ENCODE measurements at regions not wholly inside any gene's neighbourhood (a gene's known extent, or its start where the extent isn't known, plus 50 kb on each side); places are given as distances from the start of the nearest gene placed in this dataset.

DNA sequence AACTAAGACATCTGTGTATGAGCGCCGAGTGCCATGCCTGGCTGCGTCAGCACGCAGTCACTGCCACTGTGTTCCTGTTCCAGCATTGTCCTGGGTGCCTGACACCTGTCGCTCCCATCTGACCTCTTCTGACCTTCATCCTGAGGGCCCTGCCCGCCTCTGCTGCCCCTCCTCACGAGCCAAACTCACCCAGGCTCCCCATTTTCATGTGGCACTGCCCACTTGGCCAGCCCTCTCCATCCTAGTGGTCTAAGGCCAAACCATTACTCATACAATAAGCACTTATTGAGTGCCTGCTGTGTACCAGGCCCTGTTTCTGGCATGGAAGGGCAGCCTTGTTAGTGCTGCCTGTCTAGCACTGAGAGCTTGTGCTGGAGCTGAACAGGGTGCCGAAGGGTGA lies 77.2 kb upstream of the PCBD1 start:
- DNase-seq (no peak), ATAC-seq (no peak)
- Mint-ChIP-seq H3K9me3 (no peaks in the 10 kb centered on the region), H3K27ac (no peak overlapping the region), H3K4me1 (ENCODE audit: low read depth) (no peaks in the 10 kb centered on the region), H3K36me3 (ENCODE audit: low read depth) (no peaks in the 10 kb centered on the region), H3K27me3 (peaks cover 7% of the 10 kb centered on the region), H3K4me3 (no peak overlapping the region)
- TF ChIP-seq, protein P1, sequence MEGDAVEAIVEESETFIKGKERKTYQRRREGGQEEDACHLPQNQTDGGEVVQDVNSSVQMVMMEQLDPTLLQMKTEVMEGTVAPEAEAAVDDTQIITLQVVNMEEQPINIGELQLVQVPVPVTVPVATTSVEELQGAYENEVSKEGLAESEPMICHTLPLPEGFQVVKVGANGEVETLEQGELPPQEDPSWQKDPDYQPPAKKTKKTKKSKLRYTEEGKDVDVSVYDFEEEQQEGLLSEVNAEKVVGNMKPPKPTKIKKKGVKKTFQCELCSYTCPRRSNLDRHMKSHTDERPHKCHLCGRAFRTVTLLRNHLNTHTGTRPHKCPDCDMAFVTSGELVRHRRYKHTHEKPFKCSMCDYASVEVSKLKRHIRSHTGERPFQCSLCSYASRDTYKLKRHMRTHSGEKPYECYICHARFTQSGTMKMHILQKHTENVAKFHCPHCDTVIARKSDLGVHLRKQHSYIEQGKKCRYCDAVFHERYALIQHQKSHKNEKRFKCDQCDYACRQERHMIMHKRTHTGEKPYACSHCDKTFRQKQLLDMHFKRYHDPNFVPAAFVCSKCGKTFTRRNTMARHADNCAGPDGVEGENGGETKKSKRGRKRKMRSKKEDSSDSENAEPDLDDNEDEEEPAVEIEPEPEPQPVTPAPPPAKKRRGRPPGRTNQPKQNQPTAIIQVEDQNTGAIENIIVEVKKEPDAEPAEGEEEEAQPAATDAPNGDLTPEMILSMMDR (IDR thresholded peaks at IDR 0.05): no peak
- CTCF ChIA-PET: no interaction called here
- intact Hi-C loops (cut with micrococcal nuclease): no loop called here
- POLR2A ChIA-PET: no interaction called here

DNA sequence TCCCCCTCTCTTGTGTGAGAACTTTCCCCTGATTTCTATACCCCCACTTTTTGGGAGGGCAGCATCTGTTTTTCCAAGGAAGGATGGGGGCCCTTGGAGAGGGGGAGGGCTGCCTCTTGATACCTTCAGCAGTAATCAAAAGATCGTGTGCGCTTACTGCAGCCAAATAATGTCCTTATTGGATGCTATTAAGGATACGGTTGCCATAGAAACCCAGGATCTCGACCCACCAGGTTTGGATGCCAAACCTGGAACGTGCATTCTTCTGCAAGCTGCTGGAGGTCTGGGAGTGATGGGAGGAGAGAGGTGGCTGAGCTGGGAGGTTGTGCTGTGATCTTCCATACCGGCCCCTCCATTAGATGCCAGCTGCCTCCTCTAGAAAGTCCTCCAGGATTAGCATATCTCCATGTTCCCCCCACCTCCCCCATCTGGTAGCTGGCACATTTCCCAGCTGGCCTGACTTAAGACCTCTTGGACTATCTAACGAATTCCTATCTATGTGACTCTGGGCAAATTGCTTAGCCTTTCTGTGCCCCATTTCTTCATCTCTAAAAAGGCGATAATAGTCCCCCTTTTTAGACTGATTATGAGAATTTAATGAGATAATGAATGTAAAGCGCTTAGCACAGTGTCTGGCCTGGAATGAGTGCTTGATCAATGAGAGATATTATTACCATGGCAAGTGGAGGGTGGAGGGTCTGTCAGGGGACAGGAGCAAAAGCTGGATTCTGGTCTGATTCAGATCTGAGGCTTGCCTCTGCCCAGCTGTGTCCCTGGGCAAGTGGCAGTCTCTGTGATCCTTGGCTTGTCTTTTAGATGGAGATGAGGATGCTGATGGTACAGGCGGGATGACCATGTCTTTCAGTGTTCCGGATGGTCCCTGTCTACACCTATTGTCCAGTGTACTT lies 78.5 kb upstream of the PCBD1 start:
- ATAC-seq: no peak
- intact Hi-C loops (cut with micrococcal nuclease): no loop called here

DNA sequence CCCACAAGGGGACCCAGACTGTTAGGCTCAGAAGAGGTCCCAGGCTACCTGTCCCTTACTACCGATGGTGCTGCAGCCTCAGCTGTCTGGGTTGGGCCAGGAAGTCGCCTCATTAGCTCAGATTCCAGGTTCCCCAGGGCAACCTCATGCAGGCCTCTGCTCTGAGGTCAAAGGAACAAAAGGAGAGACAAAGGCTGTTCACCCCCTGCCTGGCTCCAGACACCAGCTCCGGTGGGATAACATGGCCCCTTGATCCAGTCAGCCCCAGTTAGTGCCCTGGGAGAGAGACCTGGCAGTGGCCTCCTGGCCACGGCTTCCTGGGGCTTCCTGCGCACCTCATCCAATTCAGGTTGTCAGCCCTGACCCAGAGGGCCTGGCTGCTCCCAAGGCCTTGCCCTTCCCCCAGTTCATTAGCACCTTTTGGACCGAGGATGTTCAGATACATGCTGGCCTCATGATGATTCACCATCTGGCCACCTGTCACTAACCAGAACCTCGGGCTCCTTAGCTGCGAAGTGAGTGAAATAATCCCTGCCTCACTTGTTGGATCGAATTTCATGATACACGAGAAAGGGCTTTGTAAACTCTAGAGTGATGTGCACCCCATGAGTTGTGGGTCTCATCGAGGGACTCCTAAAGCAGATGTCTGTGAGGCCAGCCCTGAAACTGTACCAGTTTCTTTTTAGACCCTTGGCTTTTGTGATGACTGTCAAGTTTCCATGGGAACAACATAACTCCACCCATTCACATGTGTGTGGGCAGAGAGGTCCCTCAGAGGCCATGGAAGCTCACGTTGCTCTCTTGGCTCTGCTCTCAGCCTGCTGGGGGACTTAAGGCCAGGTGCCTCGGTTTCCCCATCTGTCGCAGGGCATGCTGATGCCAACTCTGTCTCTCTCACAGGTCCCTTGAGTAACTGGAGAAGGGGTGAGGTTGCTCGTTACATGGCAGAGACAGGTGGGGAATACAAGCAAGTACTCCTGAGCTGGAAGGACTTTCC lies 79.5 kb upstream of the PCBD1 start:
- Mint-ChIP-seq H3K4me1 (ENCODE audit: low read depth) (no peaks in the 10 kb centered on the region), H3K4me3 (no peak overlapping the region), H3K9me3 (no peaks in the 10 kb centered on the region), H3K27ac (no peak overlapping the region), H3K36me3 (ENCODE audit: low read depth) (no peaks in the 10 kb centered on the region), H3K27me3 (peaks cover 10% of the 10 kb centered on the region)
- POLR2A ChIA-PET: no interaction called here
- DNase-seq: peak; percentile 14
- intact Hi-C loops (cut with micrococcal nuclease): no loop called here
- CTCF ChIA-PET: no interaction called here
- ATAC-seq: no peak
- TF ChIP-seq, protein P1 (IDR thresholded peaks at IDR 0.05): no peak

More for the DNA sequence above, 78.5 kb upstream of the PCBD1 start:
- H3K4me3 Mint-ChIP-seq: no peak overlapping the region
- H3K9me3 Mint-ChIP-seq: no peaks in the 10 kb centered on the region
- ChIA-PET POLR2A (no interaction called here), CTCF (interaction anchor here (0.7 kb wide), 1 partner anchor 42 kb away, joined by 3 read pairs; no protein-coding TSS in a partner anchor)
- DNase-seq: no peak
- H3K36me3 Mint-ChIP-seq (ENCODE audit: low read depth): no peaks in the 10 kb centered on the region
- peaks cover 11% of the 10 kb centered on the region for H3K27me3 Mint-ChIP-seq
- no peak overlapping the region for H3K27ac Mint-ChIP-seq
- TF ChIP-seq, protein P1 (IDR thresholded peaks at IDR 0.05): no peak
- no peaks in the 10 kb centered on the region for H3K4me1 Mint-ChIP-seq (ENCODE audit: low read depth)

DNA sequence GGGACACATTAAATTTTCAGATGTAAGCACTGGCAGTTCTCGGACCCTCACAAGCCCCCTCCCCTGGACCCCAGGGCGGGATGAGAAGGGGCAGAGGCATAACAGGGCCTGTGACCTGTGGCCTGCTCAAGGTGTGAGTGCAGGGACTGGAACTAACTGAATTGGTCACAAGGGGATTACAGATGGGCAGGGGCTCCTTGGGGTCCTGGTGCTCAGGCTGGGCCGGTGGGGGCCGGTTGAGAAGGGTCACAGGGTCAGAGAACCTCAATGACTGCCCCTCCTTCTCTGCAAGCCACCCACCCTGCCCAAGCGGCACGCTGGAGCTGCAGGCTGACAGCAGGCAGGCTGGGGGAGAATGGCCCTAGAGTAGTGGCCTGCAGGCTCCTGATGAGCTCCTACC lies 80.8 kb upstream of the PCBD1 start:
- POLR2A ChIA-PET: no interaction called here
- Mint-ChIP-seq H3K27ac (no peak overlapping the region), H3K36me3 (ENCODE audit: low read depth) (no peaks in the 10 kb centered on the region), H3K4me3 (no peak overlapping the region), H3K4me1 (ENCODE audit: low read depth) (no peaks in the 10 kb centered on the region), H3K27me3 (peaks cover 7% of the 10 kb centered on the region), H3K9me3 (no peaks in the 10 kb centered on the region)
- ATAC-seq (no peak), DNase-seq (no peak)
- CTCF ChIA-PET: no interaction called here
- TF ChIP-seq, protein P1 (IDR thresholded peaks at IDR 0.05): no peak
- intact Hi-C loops (cut with micrococcal nuclease): no loop called here
